ENCODE measurements at regions not wholly inside any gene's neighbourhood (a gene's known extent, or its start where the extent isn't known, plus 50 kb on each side); places are given as distances from the start of the nearest gene placed in this dataset.
"Not testable (repeated sequence)": the region's sequence is repeated elsewhere in the genome, so short reads cannot be mapped to it uniquely, and the experiment has no call there.

DNA sequence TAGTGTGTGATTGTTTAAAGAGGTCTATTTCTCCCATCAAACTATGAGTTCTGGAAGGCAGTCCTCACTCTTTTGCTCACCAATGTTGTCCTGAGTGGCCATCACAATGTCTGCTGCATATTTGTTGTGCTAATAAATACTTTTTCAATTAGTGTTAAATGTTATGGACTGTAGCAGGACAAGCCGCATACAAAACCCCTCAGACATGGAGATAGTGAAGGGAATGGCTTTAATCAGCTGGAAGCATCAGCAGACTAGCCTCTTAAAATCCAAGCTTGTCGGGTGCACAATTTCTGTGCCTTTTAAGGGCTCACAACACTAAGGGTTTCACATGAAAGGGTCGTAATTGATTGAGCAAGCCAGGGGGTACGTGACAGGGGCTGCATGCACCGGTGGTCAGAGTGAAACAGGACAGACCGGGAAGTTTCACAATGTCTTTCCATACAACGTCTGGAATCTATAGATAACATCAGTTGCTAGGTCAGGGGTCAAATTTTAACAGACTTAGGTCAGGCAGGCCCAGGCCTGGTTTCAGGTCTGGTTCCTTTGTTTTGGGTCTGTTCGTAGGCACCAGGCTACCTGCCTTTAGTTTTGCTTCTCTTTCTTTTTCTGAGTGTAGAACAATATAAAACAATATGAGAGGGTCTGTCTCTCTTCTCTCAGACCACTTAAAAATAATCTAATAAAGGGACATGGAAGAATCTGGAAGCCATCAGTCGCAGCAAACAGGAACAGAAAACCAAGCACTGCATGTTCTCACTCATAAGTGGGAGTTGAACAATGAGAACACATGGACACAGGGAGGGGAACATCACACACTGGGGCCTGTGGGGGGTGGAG lies 327.6 kb upstream of the HTR1E start:
- no peak for DNase-seq (ENCODE audit: low spot score)

DNA sequence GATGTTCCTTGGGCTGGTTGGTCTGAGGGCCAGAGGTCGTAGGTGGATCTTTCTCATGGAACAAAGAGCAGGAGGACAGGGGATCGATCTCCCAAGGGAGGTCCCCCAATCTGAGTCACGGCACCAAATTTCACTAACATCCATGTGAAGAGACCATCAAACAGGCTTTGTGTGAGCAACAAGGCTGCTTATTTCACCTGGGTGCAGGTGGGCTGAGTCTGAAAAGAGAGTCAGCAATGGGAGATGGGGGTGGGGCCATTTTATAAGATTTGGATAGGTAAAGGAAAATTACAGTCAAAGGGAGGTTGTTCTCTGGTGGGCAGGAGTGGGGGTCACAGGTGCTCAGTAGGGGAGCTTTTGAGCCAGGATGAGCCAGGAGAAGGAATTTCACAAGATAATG lies 334.0 kb upstream of the HTR1E start:
- not testable (repeated sequence) for DNase-seq (ENCODE audit: low spot score)

DNA sequence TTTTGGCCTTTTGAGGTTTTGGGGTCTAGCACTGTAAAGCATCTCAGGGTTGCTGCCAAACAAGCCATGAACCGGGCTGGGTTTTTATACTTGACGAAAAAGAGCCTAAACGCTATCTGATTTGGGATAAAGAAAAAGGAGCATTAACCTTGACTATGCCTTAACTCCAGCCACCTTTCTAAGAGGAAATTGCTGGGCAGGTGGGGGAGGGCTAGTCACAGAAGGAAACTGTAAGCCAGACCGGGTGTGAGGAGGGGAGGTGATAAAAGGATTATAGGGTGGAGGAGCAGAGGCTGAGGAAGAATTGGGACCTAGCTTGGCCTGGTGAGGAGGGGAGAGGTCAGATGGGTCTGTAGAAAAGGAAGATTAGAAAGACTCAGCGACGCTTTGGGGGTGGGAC lies 335.2 kb upstream of the HTR1E start:
- not testable (repeated sequence) for DNase-seq (ENCODE audit: low spot score)

DNA sequence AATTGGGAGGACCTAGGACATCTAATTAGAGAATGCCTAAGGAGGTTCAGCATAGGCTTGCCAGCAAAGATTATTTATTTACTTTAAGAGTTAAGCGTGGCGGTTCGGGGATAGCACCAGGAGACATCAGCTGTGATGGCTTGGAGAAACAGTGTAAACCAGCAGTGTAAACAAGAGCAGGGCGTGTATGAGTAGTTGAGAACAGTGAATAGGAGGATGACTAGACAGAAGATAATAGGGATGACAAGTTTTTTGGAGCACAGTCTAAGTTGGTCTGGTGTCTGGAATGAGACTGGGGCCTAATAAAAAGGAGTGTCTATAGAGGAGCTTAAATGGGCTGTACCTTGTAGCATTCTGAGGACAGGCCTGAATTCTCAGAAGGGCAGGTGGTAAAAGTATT lies 338.4 kb upstream of the HTR1E start:
- DNase-seq (ENCODE audit: low spot score), result not testable (repeated sequence)

- no peak for DNase-seq (ENCODE audit: low spot score)
Measured at GRCh38 chr6:86595641-86596040, 341.7 kb upstream of the HTR1E start.

- no peak for DNase-seq (ENCODE audit: low spot score)
Measured at GRCh38 chr6:86586195-86586594, 351.1 kb upstream of the HTR1E start.

GRCh38 chr6:86581833-86582232 lies 355.5 kb upstream of the HTR1E start:
- peak; percentile 89 for DNase-seq (ENCODE audit: low spot score)

- no peak for DNase-seq (ENCODE audit: low spot score)
Measured at GRCh38 chr6:86563197-86563596, 374.1 kb upstream of the HTR1E start.

- no peak for DNase-seq (ENCODE audit: low spot score)
Measured at GRCh38 chr6:86558318-86558717, 379.0 kb upstream of the HTR1E start.

DNA sequence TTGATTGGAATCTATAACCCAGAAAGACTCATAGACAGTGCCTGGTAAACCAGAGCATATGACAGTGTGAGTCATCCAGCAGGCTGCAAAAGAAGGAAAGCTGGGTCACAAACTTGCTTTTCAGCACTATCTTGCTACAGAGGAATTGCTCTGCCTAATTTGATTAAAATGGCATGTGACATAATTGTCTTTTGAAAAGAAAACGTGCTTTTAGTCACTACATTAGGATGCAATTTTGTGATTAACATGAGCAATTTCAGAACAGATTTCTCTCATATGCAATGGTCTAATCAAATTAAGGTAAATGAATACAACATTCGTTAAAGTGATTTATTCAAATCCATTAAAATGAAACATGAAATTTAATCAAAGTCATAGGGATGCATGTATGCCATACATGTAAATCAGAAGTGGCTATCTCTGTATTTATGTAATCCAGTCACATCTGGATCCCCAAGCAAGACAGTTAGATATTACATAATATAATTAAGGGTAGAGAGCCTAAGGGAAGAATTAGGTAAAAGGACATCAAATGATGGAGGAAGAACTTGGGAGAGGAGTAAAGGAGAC lies 400.0 kb upstream of the HTR1E start:
- no peak for DNase-seq (ENCODE audit: low spot score)

GRCh38 chr6:86536121-86536520 lies 401.2 kb upstream of the HTR1E start:
- no peak for DNase-seq (ENCODE audit: low spot score)

GRCh38 chr6:86535100-86535499 lies 402.2 kb upstream of the HTR1E start:
- DNase-seq (ENCODE audit: low spot score), result no peak

- no peak for DNase-seq (ENCODE audit: low spot score)
Measured at GRCh38 chr6:86529635-86530034, 407.7 kb upstream of the HTR1E start.

GRCh38 chr6:86526238-86526637 lies 411.1 kb upstream of the HTR1E start:
- no peak for DNase-seq (ENCODE audit: low spot score)

DNA sequence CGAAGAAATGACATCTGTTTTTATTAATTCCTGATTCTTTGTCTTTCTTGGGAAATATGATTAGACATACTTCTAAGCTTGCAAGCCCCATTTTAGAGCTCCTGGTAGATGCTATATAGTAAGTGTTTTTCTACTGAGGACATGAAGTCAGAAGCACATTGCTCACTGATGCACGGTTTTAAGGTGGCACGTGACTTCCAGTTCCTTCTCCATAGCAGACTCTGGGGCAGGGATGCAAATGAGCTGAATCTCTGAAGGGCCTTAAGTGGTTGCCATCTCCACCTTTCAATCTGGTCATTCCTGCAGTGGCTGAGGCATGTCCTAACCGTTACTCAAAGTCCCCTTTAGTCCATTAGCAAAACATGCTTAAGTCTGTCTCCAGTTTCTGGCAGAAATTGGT lies 421.2 kb upstream of the HTR1E start:
- no peak for DNase-seq (ENCODE audit: low spot score)

DNA sequence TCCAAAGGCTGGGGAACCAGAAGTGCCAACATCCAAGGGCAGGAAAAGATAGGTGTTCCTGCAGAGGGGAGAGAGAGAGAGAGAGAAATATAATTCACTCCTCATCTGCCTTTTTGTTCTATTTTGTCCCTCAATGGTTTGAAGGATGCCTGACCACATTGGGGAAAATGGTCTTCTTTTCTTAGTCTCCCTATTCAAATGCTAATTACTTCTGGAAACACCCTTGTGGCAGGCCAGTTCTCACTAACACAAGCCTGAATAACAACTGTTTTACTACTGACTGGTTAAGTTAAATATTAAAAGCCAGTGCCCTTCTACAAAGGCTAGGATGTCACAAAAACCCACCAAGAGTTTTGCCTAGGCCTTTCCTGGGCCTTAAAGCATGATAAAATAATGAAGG lies 425.4 kb upstream of the HTR1E start:
- no peak for DNase-seq (ENCODE audit: low spot score)

DNA sequence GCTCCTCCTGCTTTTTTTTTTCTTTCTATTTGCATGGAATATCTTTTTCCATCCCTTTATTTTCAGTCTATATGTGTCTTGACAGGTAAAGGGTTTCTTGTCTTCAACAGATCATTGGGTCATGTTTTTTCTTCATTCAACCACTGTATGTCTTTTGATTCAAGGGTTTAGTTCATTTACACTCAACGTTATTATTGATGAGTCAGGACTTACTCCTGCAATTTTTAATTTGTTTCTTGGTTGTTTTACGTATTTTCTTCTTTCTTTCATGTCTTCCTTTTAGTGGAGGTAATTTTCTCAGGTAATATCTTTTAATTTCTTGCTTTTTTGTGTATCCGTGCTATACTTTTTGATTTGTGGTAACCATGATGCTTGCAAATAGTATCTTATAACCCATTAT lies 429.1 kb upstream of the HTR1E start:
- DNase-seq (ENCODE audit: low spot score), result no peak

GRCh38 chr6:86502497-86502896 lies 434.8 kb upstream of the HTR1E start:
- DNase-seq (ENCODE audit: low spot score), result no peak

DNA sequence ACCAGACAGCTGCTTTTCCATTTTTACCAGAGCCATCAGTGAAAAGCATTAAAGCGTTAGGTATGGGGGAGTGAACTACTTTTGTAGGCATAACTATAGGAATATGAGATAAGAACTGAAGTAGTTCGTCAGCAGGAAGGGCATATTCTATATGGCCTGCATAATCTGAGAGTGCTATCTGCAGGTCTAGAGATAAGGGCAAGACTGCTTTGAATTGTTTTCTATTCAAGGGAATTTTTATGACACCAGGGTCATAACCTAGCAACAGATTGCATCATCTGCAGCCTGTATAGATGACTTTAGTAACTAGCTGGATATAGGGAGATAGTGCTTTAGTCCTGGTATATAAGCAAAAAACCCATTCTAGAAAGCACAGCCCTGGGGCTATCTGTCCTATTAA lies 437.3 kb upstream of the HTR1E start:
- DNase-seq (ENCODE audit: low spot score), result no peak

- DNase-seq (ENCODE audit: low spot score), result not testable (repeated sequence)
Measured at GRCh38 chr6:86489042-86489441, 448.3 kb upstream of the HTR1E start.

GRCh38 chr6:86487660-86488221 lies 449.6 kb upstream of the HTR1E start:
- DNase-seq (ENCODE audit: low spot score), result no peak

- not testable (repeated sequence) for DNase-seq (ENCODE audit: low spot score)
Measured at GRCh38 chr6:86478316-86478715, 459.0 kb upstream of the HTR1E start.

- peak; percentile 24 for DNase-seq (ENCODE audit: low spot score)
Measured at GRCh38 chr6:86477500-86478148, 459.7 kb upstream of the HTR1E start.

Measured in kidney tubule cell (primary cell).